DMS53 treated with DMSO at 0.1 percent for 48 hours (cell line): ENCODE measurements at regions not wholly inside any gene's neighbourhood (a gene's known extent, or its start where the extent isn't known, plus 50 kb on each side); places are given as distances from the start of the nearest gene placed in this dataset.
A peak's percentile ranks its signal among the peaks of the same experiment; 100 is the strongest.
"Not testable (repeated sequence)": the region's sequence is repeated elsewhere in the genome, so short reads cannot be mapped to it uniquely, and the experiment has no call there.

Experiments
- DNase-seq: peaks from one replicate; lab custom pipeline; 2025; ENCODE audit not compliant: unreplicated experiment; lab: John Stamatoyannopoulos, UW

DNA sequence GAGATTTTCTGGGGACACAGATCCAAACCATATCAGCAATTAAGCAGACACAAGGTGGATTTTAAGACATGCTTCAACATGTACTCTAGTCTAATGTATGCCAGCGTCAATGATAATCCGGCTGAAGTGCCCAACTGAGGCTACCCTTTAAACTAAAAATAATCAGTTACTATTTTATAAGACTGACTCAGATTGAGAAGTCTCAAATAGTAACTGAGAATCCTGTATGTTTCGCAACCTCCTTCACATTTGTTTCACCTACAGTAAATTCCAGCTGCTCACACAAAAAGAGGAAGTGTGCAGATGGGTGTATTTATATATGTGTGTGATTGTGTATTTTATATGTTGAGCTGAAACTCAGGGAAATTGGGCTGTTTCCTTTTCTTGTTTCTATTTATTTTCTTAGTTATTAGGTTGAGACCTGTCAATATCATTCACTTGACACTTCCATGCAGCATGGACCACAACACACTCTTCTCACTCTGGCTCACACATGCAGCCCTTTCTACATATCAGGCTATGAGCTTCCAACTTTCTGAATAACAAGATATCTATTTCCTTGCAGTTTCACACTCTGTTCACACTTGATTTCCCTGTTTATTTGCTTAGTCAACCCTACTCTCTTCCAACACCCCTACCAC lies 1224.9 kb upstream of the TMEM132C start:
- DNase-seq, result no peak

- DNase-seq, result no peak
Observed at GRCh38 chr12:127043731-127044130, 1223.2 kb upstream of the TMEM132C start.

DNA sequence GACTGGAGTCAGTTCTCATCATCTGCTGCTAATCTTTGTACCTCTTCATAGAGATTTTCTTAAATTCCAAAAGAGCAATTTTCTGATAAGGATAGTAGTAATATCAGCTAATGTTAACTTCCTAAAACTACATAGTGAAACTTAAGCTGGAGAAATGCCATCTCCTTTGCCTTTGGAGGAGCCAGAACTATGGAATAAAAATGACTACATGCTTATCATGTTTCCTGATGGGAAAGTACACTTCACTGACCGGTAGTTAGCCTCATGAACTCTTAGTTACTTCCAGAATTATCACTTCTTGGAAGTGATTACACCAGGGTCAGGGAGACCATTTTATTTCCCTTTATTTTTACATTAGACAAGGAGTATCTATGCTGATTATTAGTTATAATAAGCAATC lies 1222.1 kb upstream of the TMEM132C start:
- no peak for DNase-seq

GRCh38 chr12:127046467-127046866 lies 1220.5 kb upstream of the TMEM132C start:
- no peak for DNase-seq

DNA sequence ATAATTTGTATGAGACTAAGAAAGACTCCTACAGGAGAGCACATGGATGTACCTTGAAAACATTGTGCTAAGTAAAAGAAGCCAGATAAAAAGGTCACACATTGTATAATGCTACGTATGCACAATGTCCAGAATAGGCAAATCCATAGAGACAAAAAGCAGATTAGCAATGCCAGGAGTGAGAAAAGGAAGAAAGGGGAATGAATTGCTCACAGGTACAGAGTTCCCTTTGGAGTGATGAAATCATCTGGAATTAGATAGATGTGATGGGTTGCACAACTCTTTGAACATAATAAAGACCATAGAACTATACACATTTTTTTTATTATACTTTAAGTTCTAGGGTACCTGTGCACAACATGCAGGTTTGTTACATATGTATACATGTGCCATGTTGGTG lies 1218.9 kb upstream of the TMEM132C start:
- DNase-seq, result no peak

DNA sequence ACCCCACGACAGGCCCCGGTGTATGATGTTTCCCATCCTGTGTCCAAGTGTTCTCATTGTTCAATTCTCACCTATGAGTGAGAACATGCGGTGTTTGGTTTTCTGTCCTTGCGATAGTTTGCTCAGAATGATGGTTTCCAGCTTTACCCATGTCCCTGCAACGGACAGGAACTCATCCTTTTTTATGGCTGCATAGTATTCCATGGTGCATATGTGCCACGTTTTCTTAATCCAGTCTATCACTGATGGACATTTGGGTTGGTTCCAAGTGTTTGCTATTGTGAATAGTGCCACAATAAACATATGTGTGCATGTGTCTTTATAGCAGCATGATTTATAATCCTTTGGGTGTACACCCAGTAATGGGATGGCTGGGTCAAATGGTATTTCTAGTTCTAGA lies 1218.4 kb upstream of the TMEM132C start:
- DNase-seq, result not testable (repeated sequence)

DNA sequence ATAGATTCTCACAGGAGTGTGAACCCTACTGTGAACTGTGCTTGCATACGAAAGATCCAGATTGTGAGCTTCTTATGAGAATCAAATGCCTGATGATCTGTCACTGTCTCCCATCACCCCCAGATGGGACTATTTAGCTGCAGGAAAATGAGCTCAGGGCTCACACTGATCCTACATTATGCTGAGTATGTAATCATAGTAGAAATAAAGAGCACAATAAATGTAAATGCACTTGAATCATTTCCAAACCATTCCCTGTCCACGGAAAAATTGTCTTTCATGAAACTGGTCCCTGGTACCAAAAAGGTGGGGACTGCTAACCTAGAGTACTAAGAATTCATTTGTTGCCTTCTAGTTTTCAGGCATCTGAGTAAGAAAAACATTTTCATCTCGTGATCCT lies 1215.8 kb upstream of the TMEM132C start:
- no peak for DNase-seq

GRCh38 chr12:127052511-127053232 lies 1214.3 kb upstream of the TMEM132C start:
- no peak for DNase-seq

- DNase-seq, result no peak
Observed at GRCh38 chr12:127054531-127054930, 1212.4 kb upstream of the TMEM132C start.

GRCh38 chr12:127060310-127060847 lies 1206.6 kb upstream of the TMEM132C start:
- DNase-seq, result peak; percentile 54

GRCh38 chr12:127060933-127061332 lies 1206.0 kb upstream of the TMEM132C start:
- DNase-seq, result no peak

DNA sequence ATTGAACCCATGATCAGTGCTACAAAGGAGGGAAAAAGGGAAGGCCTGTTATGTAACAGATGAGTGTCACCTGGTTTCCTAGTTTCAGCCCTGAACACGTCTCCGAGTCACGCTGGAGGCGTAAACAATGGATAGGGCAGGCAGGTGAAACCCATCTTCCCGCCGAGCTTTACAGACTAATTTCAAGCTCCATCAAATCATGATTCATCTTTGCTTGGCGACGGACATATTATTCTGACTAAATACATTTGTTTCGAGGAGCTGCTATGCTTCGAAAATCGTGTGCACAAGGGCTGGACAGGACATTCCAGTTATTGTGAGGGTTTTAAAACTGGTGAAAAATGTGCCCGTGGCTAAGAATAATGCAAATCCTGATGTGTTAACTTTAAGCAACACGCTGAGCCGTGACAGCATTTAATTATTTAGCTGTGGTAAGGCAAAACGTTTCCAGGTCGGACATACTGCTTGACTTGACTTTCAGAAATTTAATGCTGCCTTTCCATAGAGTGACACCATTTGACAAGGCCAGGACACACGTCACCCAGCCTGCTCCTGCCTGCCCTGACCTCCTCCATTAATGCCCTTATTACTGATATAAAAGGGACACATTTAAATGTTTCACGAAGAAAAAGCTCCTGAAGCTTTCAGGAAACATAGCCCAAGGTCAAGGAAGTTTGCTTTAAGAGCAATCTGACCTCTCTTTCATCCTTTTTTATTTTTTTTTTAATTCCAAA lies 1203.5 kb upstream of the TMEM132C start:
- DNase-seq, result no peak

DNA sequence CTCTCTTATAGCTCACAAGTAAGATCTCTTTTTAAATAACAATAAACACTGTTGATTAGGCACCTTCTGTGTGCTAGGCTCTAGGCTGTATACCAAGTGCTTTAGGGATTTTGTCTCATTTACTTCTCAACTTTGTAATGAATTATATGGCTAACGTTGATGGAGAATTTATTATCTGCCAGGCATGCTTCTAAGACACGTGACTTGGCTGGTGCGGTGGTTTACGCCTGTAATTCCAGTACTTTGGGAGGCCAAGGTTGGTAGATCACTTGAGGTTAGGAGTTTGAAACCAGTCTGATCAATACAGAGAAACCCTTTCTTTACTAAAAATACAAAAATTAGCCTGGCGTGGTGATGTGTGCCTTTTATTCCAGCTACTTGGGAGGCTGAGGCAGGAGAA lies 1202.8 kb upstream of the TMEM132C start:
- no peak for DNase-seq

DNA sequence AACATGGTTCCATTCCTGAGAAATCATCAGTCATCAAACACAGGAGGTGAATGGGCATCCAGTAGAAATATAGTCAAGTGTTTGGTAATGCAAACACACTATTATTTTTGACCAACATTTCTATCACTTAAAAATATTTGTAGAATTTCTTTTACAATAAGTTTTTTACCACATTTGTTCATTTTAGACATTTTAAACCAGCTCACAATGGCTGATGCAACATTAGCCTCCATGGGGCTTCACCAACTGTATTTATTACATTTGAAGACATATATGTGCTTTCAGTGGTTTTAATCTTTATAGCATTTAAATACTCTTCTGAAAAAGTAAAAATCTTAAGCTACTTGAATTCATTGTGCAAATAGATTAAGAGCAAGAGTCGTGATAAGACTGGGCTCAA lies 1201.4 kb upstream of the TMEM132C start:
- DNase-seq, result no peak

- no peak for DNase-seq
Observed at GRCh38 chr12:127070515-127071157, 1196.3 kb upstream of the TMEM132C start.

GRCh38 chr12:127074161-127074560 lies 1192.8 kb upstream of the TMEM132C start:
- DNase-seq, result no peak

DNA sequence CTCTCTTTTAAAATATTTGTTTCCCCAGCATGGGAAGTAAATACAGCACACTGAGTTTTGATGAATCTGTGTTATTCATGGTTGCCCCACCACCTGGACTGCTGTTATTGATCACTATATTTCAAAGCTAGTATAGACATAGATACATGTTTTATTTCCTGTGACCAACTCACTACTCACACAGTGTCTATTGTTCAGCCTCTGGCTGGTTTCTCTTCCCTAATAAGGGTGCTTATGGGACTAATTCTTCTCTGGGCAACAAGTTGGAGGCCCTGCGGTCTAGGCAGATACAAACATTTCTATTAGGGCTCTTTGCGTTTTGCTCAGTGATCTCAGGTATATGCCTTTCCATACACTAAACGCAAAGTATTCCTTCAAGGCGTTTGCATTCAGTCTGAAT lies 1191.0 kb upstream of the TMEM132C start:
- DNase-seq, result no peak

DNA sequence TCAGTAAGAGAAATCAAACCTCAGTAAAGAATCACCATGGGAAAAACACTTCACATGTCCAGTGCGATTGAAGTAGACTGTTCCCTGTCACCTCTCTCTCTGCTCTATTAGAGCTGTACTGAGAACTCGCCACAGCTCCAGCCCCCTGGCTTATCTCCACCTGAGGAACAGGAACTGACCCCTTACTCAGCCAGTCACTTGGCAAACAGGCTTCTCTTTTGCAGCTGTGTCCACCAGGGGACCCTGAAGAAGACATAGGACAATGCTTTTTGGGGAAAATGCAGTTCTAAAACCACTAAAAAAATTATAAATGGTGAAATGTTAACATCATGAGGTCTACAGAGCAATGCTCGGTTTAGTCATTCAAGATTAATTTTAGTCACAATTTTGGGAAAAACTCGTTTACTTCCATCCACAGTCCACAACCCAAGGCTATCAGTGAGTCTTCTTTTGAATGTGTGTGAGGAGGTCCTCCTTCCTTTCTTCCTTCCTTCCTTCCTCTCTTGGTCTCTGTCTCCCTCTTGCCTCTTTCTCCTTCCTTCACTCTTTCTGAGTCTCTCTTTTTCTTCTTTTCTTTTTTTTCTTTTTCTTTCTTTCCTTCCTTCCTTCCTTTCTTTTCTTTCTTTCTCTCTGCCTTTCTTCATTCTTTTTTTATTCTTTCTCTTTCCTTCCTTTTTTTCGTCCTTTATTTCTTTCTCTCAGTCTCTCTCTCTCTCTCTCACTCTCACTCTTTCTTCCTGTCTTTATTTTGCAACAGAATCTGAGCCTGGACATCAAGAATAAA lies 1189.5 kb upstream of the TMEM132C start:
- no peak for DNase-seq

- DNase-seq, result no peak
Observed at GRCh38 chr12:127078577-127079350, 1188.2 kb upstream of the TMEM132C start.

GRCh38 chr12:127079636-127080035 lies 1187.3 kb upstream of the TMEM132C start:
- no peak for DNase-seq
